ENCODE measurements at regions not wholly inside any gene's neighbourhood (a gene's known extent, or its start where the extent isn't known, plus 50 kb on each side); places are given as distances from the start of the nearest gene placed in this dataset.

- no peak for TF ChIP-seq CTCF (IDR thresholded peaks at IDR 0.05; ENCODE audit: low read length, missing control alignments)
- no peak for DNase-seq (ENCODE audit: low read depth)
- no peak overlapping the region for H3K4me3 ChIP-seq (replicated peaks; ENCODE audit: low read depth, low read length)
Measured at GRCh38 chr7:134372858-134373257, 56.1 kb upstream of the SLC35B4 start.

GRCh38 chr7:134371971-134372370 is 55.2 kb upstream of the SLC35B4 start:
- no peak for DNase-seq (ENCODE audit: low read depth)
- no peak overlapping the region for H3K4me3 ChIP-seq (replicated peaks; ENCODE audit: low read depth, low read length)
- TF ChIP-seq CTCF (IDR thresholded peaks at IDR 0.05; ENCODE audit: low read length, missing control alignments), result no peak

- DNase-seq (ENCODE audit: low read depth), result no peak
- H3K4me3 ChIP-seq (replicated peaks; ENCODE audit: low read depth, low read length), result no peak overlapping the region
- no peak for TF ChIP-seq CTCF (IDR thresholded peaks at IDR 0.05; ENCODE audit: low read length, missing control alignments)
Measured at GRCh38 chr7:134371536-134371935, 54.8 kb upstream of the SLC35B4 start.

GRCh38 chr7:134370135-134370534 is 53.4 kb upstream of the SLC35B4 start:
- H3K4me3 ChIP-seq (replicated peaks; ENCODE audit: low read depth, low read length), result no peak overlapping the region
- TF ChIP-seq CTCF (IDR thresholded peaks at IDR 0.05; ENCODE audit: low read length, missing control alignments), result no peak
- no peak for DNase-seq (ENCODE audit: low read depth)

- TF ChIP-seq CTCF (IDR thresholded peaks at IDR 0.05; ENCODE audit: low read length, missing control alignments), result no peak
- no peak overlapping the region for H3K4me3 ChIP-seq (replicated peaks; ENCODE audit: low read depth, low read length)
- peak; percentile 97 for DNase-seq (ENCODE audit: low read depth)
Measured at GRCh38 chr7:134368851-134369544, 52.3 kb upstream of the SLC35B4 start.

GRCh38 chr7:134367956-134368749 is 51.4 kb upstream of the SLC35B4 start:
- no peak for TF ChIP-seq CTCF (IDR thresholded peaks at IDR 0.05; ENCODE audit: low read length, missing control alignments)
- H3K4me3 ChIP-seq (replicated peaks; ENCODE audit: low read depth, low read length), result no peak overlapping the region
- no peak for DNase-seq (ENCODE audit: low read depth)

Measured in fibroblast of pulmonary artery (primary cell).